Adipose tissue (tissue), 3 donors: ENCODE measurements at regions not wholly inside any gene's neighbourhood (a gene's known extent, or its start where the extent isn't known, plus 50 kb on each side); places are given as distances from the start of the nearest gene placed in this dataset.
"Not testable (repeated sequence)": the region's sequence is repeated elsewhere in the genome, so short reads cannot be mapped to it uniquely, and the experiment has no call there.

Source experiments
- H3K27ac ChIP-seq: one replicate; pipeline ENCODE4 v1.5.1; 2013; ENCODE audit warnings: low read depth, low read length
- WGBS, 3 donors: extraction: QIAGEN DNeasy Blood & Tissue Kit; methylation state at CpG; one replicate each; pipeline ENCODE4 v1.1.7; 2013; 5-methylcytosine and 5-hydroxymethylcytosine counted together
- donor health status: healthy with polysubstance abuse.
- donor health status: Bipolar disorder and iron deficiency.
- donor health status: healthy.

- no peak overlapping the region for H3K27ac ChIP-seq
Measured at GRCh38 chr10:43857931-43858315, 209.2 kb upstream of the ZNF32 start.

DNA sequence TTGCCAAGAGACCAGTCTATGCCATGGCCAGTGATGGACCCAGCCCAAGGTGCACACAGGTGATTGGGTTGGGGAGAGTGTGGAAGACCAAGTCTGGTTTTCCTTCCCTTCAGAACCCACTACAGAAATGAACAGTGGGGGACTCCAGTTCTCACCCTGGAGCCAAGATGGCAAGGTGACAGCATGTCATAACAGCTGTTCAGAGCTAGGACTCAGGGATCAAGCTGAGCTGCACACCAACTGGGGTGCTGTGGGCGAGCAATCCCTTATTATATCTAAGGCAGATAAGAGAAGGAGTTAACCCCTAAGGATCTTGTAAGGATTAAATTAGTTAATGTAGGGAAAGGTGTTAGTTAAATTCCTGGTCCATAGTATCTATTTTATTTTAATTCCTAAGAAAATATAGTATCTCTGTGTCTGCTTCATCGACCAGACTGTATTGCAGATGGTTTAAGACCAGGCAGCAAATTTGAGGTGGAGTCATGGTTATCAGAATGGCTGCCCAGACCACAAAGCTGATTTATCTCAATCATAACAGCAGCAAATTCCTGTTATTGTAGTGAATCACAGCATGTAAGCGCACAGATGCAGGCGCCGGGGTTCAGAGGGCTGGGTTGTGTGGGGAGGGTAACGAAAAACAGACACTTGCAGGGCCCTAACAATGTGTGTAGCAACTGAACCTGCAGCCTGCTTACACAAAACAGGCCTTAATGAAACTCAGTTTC lies 208.7 kb upstream of the ZNF32 start:
- WGBS, 3 donors: 68 to 78% (median 73%) methylated on average over 6 of the region's 6 CpGs
- no peak overlapping the region for H3K27ac ChIP-seq

More at GRCh38 chr10:43857931-43858315, 209.2 kb upstream of the ZNF32 start:
- WGBS, 3 donors: 47 to 93% (median 89%) methylated on average over 3 of the region's 3 CpGs

GRCh38 chr10:43856299-43856698 lies 207.6 kb upstream of the ZNF32 start:
- 94 to 97% (median 95%) methylated on average over 5 of the region's 5 CpGs for WGBS, 3 donors
- H3K27ac ChIP-seq: no peak overlapping the region

DNA sequence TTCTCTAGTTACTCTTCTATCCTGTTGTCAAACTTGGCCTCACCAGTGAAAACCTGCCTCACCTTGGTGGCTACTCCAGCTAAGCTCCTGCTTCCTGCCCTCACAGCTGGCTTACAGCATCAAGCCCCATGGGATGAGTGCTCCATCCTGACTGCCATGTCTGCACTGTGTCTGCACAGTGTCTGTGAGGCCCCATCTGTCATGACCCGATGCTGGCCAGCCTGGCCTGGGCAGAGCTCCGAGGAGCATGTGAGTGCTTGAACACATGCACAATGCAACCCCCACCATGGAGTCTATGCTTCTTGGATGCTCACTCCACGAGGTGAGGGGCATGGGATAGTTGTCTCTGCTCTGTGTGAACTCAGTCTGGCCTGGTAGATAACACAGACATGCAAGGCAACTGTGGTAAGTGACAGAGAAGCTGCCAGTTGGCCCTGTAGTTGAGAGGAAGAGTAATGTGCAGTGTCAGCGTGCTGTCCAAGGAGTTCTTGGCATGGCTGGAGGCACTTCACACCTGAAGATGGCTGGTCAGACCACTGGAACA lies 207.1 kb upstream of the ZNF32 start:
- H3K27ac ChIP-seq: no peak overlapping the region
- WGBS, 3 donors: 78 to 85% (median 83%) methylated on average over 4 of the region's 4 CpGs

DNA sequence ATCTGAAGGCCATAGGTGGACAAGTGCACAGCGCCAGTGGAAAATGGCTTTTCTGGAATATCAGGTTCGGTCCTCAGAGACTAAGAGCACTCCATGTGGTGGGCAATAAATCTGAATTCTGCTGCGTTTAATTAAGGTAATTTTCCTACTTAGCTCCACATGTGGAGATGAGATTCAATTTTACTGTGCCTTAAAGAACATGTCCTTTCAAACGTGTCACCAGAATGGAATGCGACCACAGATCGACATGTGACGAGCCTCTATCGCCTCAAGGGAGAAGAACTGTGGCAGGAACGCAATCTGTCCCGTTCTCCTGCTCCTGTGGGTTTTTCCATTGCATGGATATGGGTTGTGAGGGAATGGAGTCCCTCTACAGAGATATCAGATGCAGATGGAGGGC lies 205.3 kb upstream of the ZNF32 start:
- H3K27ac ChIP-seq: no peak overlapping the region
- 78 to 90% (median 82%) methylated on average over 10 of the region's 10 CpGs for WGBS, 3 donors

DNA sequence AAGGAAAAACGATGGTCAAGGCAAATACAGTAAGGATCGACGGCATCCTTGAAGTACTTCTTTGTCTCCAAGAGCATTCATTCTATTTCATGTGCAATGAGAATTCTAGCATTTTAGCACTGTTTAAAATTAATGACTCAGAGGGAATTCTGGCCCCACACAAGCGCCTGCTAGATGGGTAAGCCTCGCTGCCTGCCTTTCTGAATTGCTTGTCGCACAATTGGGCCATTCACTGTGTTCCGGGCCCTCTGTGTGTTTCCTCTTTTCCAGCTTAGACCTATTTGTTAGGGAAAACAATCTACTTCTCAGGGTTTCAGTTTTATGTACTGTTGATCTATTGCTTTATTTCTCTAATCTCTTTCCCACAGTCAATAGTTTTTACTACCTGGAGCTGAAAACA lies 204.7 kb upstream of the ZNF32 start:
- H3K27ac ChIP-seq: no peak overlapping the region
- WGBS, 3 donors: 92 to 97% (median 93%) methylated on average over 7 of the region's 7 CpGs

GRCh38 chr10:43852644-43853214 lies 204.0 kb upstream of the ZNF32 start:
- H3K27ac ChIP-seq: no peak overlapping the region
- 94 to 97% (median 97%) methylated on average over 5 of the region's 5 CpGs for WGBS, 3 donors

GRCh38 chr10:43852149-43852548 lies 203.5 kb upstream of the ZNF32 start:
- 57 to 81% (median 76%) methylated on average over 9 of the region's 9 CpGs for WGBS, 3 donors
- no peak overlapping the region for H3K27ac ChIP-seq

DNA sequence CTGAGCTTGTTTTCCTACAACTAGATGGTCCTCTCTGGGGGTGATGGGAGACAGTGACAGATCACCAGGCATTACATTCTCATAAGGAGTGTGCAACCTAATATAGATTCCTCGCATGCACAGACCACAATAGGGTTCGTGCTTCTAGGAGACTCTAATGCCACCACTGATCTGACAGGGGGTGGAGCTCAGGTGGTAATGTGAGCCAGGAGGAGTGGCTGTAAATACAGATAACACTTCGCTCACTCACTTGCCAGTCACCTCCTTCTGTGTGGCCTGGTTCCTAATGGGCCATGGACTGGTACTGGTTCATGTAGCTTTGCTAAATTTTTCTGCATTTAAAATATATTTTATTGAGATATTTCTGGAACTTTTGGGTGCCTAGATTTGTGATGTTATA lies 202.3 kb upstream of the ZNF32 start:
- 49 to 95% (median 95%) methylated on average over 3 of the region's 3 CpGs for WGBS, 3 donors
- no peak overlapping the region for H3K27ac ChIP-seq

GRCh38 chr10:43849551-43849950 lies 200.9 kb upstream of the ZNF32 start:
- no peak overlapping the region for H3K27ac ChIP-seq
- 94 to 96% (median 95%) methylated on average over 3 of the region's 3 CpGs for WGBS, 3 donors

- 65 to 71% (median 66%) methylated on average over 4 of the region's 4 CpGs for WGBS, 3 donors
- no peak overlapping the region for H3K27ac ChIP-seq
Measured at GRCh38 chr10:43846968-43847367, 198.3 kb upstream of the ZNF32 start.

- H3K27ac ChIP-seq: no peak overlapping the region
- 41 to 72% (median 41%) methylated on average over 11 of the region's 11 CpGs for WGBS, 3 donors
Measured at GRCh38 chr10:43846187-43846680, 197.6 kb upstream of the ZNF32 start.

DNA sequence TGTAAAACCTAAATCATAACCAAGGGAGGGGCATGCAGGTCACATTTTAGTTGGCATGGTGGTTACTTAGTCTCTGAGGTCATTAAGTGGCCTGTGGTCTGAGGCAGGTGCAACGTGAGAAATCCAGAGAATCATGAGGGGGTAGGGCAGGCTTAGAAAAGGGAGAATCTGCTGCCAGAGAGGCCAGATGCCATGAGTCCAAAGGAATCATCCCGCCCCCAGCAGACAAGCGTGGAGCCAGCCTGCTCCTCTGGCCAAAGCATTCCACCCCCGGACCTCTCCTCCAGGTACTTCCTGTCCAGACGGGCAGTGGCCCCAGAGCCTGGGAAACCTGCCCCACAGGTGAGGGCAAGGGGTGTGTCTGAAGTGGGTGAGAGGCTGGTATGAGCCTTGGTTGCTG lies 196.4 kb upstream of the ZNF32 start:
- no peak overlapping the region for H3K27ac ChIP-seq
- WGBS, 3 donors: 77 to 89% (median 81%) methylated on average over 5 of the region's 5 CpGs

GRCh38 chr10:43844221-43844620 lies 195.5 kb upstream of the ZNF32 start:
- no peak overlapping the region for H3K27ac ChIP-seq
- WGBS, 3 donors: 90 to 96% (median 93%) methylated on average over 4 of the region's 4 CpGs

DNA sequence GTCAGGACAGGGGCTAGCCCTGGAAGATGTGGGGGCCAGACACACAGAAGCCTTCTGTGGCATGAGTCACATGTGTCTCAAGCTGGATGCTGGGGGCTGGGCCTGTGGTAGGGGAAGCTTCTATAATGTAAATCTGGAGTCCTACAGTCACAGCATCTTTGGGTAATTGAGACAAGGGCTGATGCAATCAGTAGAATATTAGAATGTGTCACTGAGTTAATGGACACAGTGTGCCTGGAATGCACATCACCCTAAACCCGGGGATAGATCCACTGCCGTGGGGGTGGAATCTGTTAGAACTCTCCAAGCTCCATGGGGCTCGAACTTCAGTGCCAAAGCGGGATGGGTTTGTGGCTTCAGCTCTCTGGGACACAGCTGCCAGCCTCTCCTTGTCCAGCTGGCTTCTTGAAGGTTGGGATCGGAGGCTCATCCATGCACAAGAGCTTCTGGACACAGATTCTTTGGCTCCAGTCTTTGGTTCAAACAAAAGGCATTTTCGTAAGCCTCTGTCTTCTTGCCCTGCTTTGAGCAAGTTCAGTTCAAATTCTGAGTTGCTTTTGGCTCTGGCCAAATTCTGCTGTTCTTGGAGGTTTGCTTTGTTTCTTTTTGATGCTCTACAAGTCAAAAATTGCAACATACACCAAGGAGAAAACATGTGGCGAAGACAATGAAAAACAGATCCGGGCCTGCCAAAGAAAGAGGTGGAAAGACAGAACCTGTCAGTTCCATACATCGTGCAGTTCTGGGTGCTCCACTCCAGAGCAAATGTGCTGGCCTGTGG lies 194.8 kb upstream of the ZNF32 start:
- no peak overlapping the region for H3K27ac ChIP-seq
- 61 to 81% (median 73%) methylated on average over 9 of the region's 9 CpGs for WGBS, 3 donors

GRCh38 chr10:43842496-43842895 lies 193.8 kb upstream of the ZNF32 start:
- no peak overlapping the region for H3K27ac ChIP-seq

GRCh38 chr10:43842072-43842471 lies 193.4 kb upstream of the ZNF32 start:
- WGBS, 3 donors: 84 to 90% (median 87%) methylated on average over 6 of the region's 6 CpGs
- H3K27ac ChIP-seq: no peak overlapping the region

More at GRCh38 chr10:43842496-43842895, 193.8 kb upstream of the ZNF32 start:
- WGBS, 3 donors: 85 to 91% (median 90%) methylated on average over 9 of the region's 9 CpGs

DNA sequence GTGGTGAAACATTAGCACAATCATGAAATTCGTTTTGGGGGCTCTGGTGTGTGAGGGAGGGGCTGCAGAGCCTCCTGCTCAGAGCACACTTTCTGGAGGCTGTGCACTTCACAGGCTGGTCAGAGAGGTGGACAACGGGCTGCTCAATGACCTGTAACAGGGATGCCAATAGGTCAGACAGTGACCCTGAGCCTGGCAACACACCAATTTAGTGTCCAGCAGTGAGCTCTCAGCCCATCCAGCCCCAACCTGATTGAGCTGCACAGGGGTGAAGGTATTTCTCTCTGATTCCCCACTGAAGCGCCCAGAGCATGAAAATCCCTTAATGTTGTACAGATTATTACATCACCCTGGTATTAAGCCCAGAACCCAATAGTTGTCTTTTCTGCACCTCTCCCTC lies 191.3 kb upstream of the ZNF32 start:
- H3K27ac ChIP-seq: no peak overlapping the region
- WGBS, 3 donors: 68 to 85% (median 80%) methylated on average over 3 of the region's 3 CpGs

GRCh38 chr10:43834751-43835150 lies 186.1 kb upstream of the ZNF32 start:
- H3K27ac ChIP-seq: not testable (repeated sequence)
- 59 to 87% (median 63%) methylated on average over 2 of the region's 2 CpGs for WGBS, 3 donors
